Endothelial cell of umbilical vein (primary cell): ENCODE measurements at regions not wholly inside any gene's neighbourhood (a gene's known extent, or its start where the extent isn't known, plus 50 kb on each side); places are given as distances from the start of the nearest gene placed in this dataset.

Experiments used
- CTCF ChIP-seq, 2 donors: IDR thresholded peaks; 1 replicate in 1 of 2; 2 replicates in 1 of 2; pipeline ENCODE4 v1.5.1; 2011; ENCODE audit warnings: low read length in 2 of 2, mild to moderate bottlenecking in 2 of 2, moderate library complexity in 2 of 2, control low read depth in 1 of 2, inconsistent platforms in 1 of 2, low read depth in 1 of 2; ENCODE audit not compliant: insufficient read depth in 1 of 2; ENCODE audit errors: extremely low read depth in 1 of 2
- EZH2 ChIP-seq: IDR thresholded peaks from 2 replicates; pipeline ENCODE4 v1.6.1; 2012; ENCODE audit warnings: borderline replicate concordance, low read depth, mild to moderate bottlenecking, moderate library complexity, low read length, inconsistent platforms; ENCODE audit not compliant: severe bottlenecking
- JUN ChIP-seq: IDR thresholded peaks from 2 replicates; pipeline ENCODE4 v1.6.1; 2011; ENCODE audit warnings: borderline replicate concordance, low read depth; ENCODE audit not compliant: insufficient read length, insufficient read depth
- MAX ChIP-seq: IDR thresholded peaks from 2 replicates; pipeline ENCODE4 v1.6.1; 2011; ENCODE audit not compliant: insufficient read depth, insufficient read length
- POLR2A ChIP-seq: IDR thresholded peaks from 2 replicates; pipeline ENCODE4 v1.6.1; 2012; ENCODE audit warnings: low read depth, mild to moderate bottlenecking, control low read depth, low read length
- POLR2AphosphoS5 ChIP-seq: IDR thresholded peaks from 2 replicates; pipeline ENCODE4 v1.6.1; 2012; ENCODE audit warnings: low read depth, mild to moderate bottlenecking, control low read depth, low read length, moderate library complexity; ENCODE audit not compliant: insufficient read depth

GRCh38 chr7:26964156-26964808 is 99.9 kb upstream of the SKAP2 start:
- TF ChIP-seq CTCF (IDR thresholded peaks at IDR 0.05; ENCODE audit: extremely low read depth in 1 of 2, insufficient read depth in 1 of 2, low read depth in 1 of 2, low read length in 2 of 2) = no peak
- no peak for TF ChIP-seq JUN
- no peak for TF ChIP-seq POLR2A
- no peak for TF ChIP-seq MAX
- TF ChIP-seq POLR2AphosphoS5 = no peak
- TF ChIP-seq EZH2 = no peak
